ENCODE measurements at regions not wholly inside any gene's neighbourhood (a gene's known extent, or its start where the extent isn't known, plus 50 kb on each side); places are given as distances from the start of the nearest gene placed in this dataset.
"Not testable (repeated sequence)": the region's sequence is repeated elsewhere in the genome, so short reads cannot be mapped to it uniquely, and the experiment has no call there.

GRCh38 chr13:65125236-65125635 lies 2104.9 kb downstream of the PCDH9 start:
- DNase-seq, result no peak

GRCh38 chr13:65112531-65112941 lies 2117.6 kb downstream of the PCDH9 start:
- no peak for DNase-seq

GRCh38 chr13:65112123-65112522 lies 2118.0 kb downstream of the PCDH9 start:
- DNase-seq, result no peak

- DNase-seq, result no peak
These were observed 2118.9 kb downstream of the PCDH9 start for GRCh38 chr13:65111223-65111622.

- not testable (repeated sequence) for DNase-seq
These were observed 2125.7 kb downstream of the PCDH9 start for GRCh38 chr13:65104436-65104835.

GRCh38 chr13:65103351-65103750 lies 2126.8 kb downstream of the PCDH9 start:
- no peak for DNase-seq

- DNase-seq, result no peak
These were observed 2134.7 kb downstream of the PCDH9 start for GRCh38 chr13:65095161-65096082.

- no peak for DNase-seq
These were observed 2136.8 kb downstream of the PCDH9 start for GRCh38 chr13:65093357-65093756.

GRCh38 chr13:65091031-65091430 lies 2139.1 kb downstream of the PCDH9 start:
- DNase-seq, result no peak

- DNase-seq, result no peak
These were observed 2139.9 kb downstream of the PCDH9 start for GRCh38 chr13:65090186-65090585.

- no peak for DNase-seq
These were observed 2141.2 kb downstream of the PCDH9 start for GRCh38 chr13:65088906-65089305.

GRCh38 chr13:65085977-65086376 lies 2144.2 kb downstream of the PCDH9 start:
- no peak for DNase-seq

- no peak for DNase-seq
These were observed 2155.9 kb downstream of the PCDH9 start for GRCh38 chr13:65074248-65074647.

- DNase-seq, result no peak
These were observed 2165.2 kb downstream of the PCDH9 start for GRCh38 chr13:65064967-65065366.

- no peak for DNase-seq
These were observed 2166.4 kb downstream of the PCDH9 start for GRCh38 chr13:65063753-65064152.

- no peak for DNase-seq
These were observed 2172.2 kb downstream of the PCDH9 start for GRCh38 chr13:65057986-65058385.

GRCh38 chr13:65054277-65054676 lies 2175.9 kb downstream of the PCDH9 start:
- DNase-seq, result no peak

GRCh38 chr13:65036999-65037398 lies 2193.1 kb downstream of the PCDH9 start:
- no peak for DNase-seq

GRCh38 chr13:65035302-65035701 lies 2194.8 kb downstream of the PCDH9 start:
- DNase-seq, result no peak

- DNase-seq, result no peak
These were observed 2195.9 kb downstream of the PCDH9 start for GRCh38 chr13:65034266-65034665.

- no peak for DNase-seq
These were observed 2197.3 kb downstream of the PCDH9 start for GRCh38 chr13:65032825-65033224.

GRCh38 chr13:65028101-65028500 lies 2202.0 kb downstream of the PCDH9 start:
- no peak for DNase-seq

GRCh38 chr13:65026505-65026904 lies 2203.6 kb downstream of the PCDH9 start:
- DNase-seq, result no peak

GRCh38 chr13:65011378-65011777 lies 2218.8 kb downstream of the PCDH9 start:
- no peak for DNase-seq

Data from right kidney (tissue), 1 donor.